ENCODE measurements at regions not wholly inside any gene's neighbourhood (a gene's known extent, or its start where the extent isn't known, plus 50 kb on each side); places are given as distances from the start of the nearest gene placed in this dataset.

DNA sequence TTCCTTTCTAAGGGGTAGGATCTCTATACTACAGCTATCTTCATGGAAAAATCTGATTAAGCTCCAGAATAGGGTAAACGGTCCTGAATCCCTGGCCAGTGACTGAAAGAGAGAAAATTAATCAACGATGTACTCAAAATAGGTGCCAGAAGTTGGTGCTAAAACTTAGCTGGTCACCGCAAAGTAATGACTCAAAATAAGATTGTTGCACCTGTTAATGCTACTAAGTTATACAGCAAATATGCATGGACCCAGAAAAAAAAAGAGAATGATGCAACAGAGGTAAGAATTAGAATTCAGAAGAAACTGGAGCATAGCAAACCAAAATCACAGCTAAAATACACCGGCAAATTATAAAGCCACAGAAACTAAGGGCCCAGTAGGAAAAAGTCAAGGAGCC, 239.7 kb upstream of the FAM241A start:
- no peak overlapping the region for H3K4me3 ChIP-seq (ENCODE audit: low read depth in 2 of 2, low read length in 2 of 2)
- no peaks in the 10 kb centered on the region for H3K9me3 ChIP-seq (ENCODE audit: control insufficient read depth, insufficient read depth, low read depth, low read length)
- CTCF ChIA-PET, result no interaction called here
- no peaks in the 10 kb centered on the region for H3K36me3 ChIP-seq (ENCODE audit: control insufficient read depth, insufficient read depth, low read length)
- DNase-seq (ENCODE audit: low read depth, low spot score) (no peak), ATAC-seq (no peak)
- H3K27ac ChIP-seq (ENCODE audit: low read length), result no peak overlapping the region
- intact Hi-C loops (cut with micrococcal nuclease; ENCODE audit: unreplicated experiment), result no loop called here
- in situ Hi-C loops (cut with HindIII; ENCODE audit: low pct_unique_long_range_greater_than_20kb, low sequenced_read_pairs), result no loop called here
- TF ChIP-seq TCF7L2 (IDR thresholded peaks at IDR 0.05; ENCODE audit: low read depth, low read length) (no peak), POLR2AphosphoS5 (IDR thresholded peaks at IDR 0.05; ENCODE audit: low read depth, low read length) (no peak), SIN3A (IDR thresholded peaks at IDR 0.05; ENCODE audit: borderline replicate concordance, insufficient read depth, low read depth, low read length) (no peak)
- TF ChIP-seq, protein P1, sequence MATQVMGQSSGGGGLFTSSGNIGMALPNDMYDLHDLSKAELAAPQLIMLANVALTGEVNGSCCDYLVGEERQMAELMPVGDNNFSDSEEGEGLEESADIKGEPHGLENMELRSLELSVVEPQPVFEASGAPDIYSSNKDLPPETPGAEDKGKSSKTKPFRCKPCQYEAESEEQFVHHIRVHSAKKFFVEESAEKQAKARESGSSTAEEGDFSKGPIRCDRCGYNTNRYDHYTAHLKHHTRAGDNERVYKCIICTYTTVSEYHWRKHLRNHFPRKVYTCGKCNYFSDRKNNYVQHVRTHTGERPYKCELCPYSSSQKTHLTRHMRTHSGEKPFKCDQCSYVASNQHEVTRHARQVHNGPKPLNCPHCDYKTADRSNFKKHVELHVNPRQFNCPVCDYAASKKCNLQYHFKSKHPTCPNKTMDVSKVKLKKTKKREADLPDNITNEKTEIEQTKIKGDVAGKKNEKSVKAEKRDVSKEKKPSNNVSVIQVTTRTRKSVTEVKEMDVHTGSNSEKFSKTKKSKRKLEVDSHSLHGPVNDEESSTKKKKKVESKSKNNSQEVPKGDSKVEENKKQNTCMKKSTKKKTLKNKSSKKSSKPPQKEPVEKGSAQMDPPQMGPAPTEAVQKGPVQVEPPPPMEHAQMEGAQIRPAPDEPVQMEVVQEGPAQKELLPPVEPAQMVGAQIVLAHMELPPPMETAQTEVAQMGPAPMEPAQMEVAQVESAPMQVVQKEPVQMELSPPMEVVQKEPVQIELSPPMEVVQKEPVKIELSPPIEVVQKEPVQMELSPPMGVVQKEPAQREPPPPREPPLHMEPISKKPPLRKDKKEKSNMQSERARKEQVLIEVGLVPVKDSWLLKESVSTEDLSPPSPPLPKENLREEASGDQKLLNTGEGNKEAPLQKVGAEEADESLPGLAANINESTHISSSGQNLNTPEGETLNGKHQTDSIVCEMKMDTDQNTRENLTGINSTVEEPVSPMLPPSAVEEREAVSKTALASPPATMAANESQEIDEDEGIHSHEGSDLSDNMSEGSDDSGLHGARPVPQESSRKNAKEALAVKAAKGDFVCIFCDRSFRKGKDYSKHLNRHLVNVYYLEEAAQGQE (IDR thresholded peaks at IDR 0.05; ENCODE audit: insufficient read depth in 1 of 2, low read depth in 2 of 2, low read length in 1 of 2), result no peak
- TF ChIP-seq, protein P2, sequence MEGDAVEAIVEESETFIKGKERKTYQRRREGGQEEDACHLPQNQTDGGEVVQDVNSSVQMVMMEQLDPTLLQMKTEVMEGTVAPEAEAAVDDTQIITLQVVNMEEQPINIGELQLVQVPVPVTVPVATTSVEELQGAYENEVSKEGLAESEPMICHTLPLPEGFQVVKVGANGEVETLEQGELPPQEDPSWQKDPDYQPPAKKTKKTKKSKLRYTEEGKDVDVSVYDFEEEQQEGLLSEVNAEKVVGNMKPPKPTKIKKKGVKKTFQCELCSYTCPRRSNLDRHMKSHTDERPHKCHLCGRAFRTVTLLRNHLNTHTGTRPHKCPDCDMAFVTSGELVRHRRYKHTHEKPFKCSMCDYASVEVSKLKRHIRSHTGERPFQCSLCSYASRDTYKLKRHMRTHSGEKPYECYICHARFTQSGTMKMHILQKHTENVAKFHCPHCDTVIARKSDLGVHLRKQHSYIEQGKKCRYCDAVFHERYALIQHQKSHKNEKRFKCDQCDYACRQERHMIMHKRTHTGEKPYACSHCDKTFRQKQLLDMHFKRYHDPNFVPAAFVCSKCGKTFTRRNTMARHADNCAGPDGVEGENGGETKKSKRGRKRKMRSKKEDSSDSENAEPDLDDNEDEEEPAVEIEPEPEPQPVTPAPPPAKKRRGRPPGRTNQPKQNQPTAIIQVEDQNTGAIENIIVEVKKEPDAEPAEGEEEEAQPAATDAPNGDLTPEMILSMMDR (IDR thresholded peaks at IDR 0.05), result no peak
- no peaks in the 10 kb centered on the region for H3K4me1 ChIP-seq (ENCODE audit: control insufficient read depth, insufficient read depth, low read length)
- BruUV-seq (replicated peaks), result no TSS peak
- H3K27me3 ChIP-seq (ENCODE audit: control insufficient read depth, insufficient read depth, low read length), result no peaks in the 10 kb centered on the region
- POLR2A ChIA-PET, result no interaction called here

DNA sequence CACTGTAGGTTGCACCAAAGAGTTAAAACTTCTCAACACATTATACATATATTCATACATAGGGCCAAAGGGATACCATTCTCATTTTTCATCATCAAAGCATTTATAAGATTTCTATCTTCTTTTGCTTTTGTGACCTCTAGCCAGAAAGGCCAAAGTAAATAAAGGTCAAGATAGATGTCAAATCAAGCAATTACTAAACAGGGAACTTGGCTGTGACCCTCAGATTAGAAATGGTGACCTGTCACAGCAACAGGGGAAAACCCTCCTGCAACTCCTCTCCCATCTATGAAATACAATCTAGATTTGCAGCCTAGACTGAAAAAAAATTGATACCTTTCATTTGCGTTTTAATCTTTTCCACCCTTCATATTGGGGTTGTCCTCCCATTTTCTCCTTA, 225.6 kb upstream of the FAM241A start:
- ChIA-PET POLR2A (no interaction called here), CTCF (no interaction called here)
- DNase-seq (ENCODE audit: low read depth, low spot score) (no peak), ATAC-seq (no peak)
- BruUV-seq (replicated peaks), result no TSS peak
- H3K4me1 ChIP-seq (ENCODE audit: control insufficient read depth, insufficient read depth, low read length), result no peaks in the 10 kb centered on the region
- no peaks in the 10 kb centered on the region for H3K36me3 ChIP-seq (ENCODE audit: control insufficient read depth, insufficient read depth, low read length)
- no peak overlapping the region for H3K4me3 ChIP-seq (ENCODE audit: low read depth in 2 of 2, low read length in 2 of 2)
- no peak overlapping the region for H3K27ac ChIP-seq (ENCODE audit: low read length)
- TF ChIP-seq, protein P1 (IDR thresholded peaks at IDR 0.05; ENCODE audit: insufficient read depth in 1 of 2, low read depth in 2 of 2, low read length in 1 of 2), result no peak
- TF ChIP-seq SIN3A (IDR thresholded peaks at IDR 0.05; ENCODE audit: borderline replicate concordance, insufficient read depth, low read depth, low read length), result no peak
- no peak for TF ChIP-seq TCF7L2 (IDR thresholded peaks at IDR 0.05; ENCODE audit: low read depth, low read length)
- TF ChIP-seq, protein P2 (IDR thresholded peaks at IDR 0.05), result no peak
- TF ChIP-seq POLR2AphosphoS5 (IDR thresholded peaks at IDR 0.05; ENCODE audit: low read depth, low read length), result no peak
- intact Hi-C loops (cut with micrococcal nuclease; ENCODE audit: unreplicated experiment) (no loop called here), in situ Hi-C loops (cut with HindIII; ENCODE audit: low pct_unique_long_range_greater_than_20kb, low sequenced_read_pairs) (no loop called here)
- no peaks in the 10 kb centered on the region for H3K9me3 ChIP-seq (ENCODE audit: control insufficient read depth, insufficient read depth, low read depth, low read length)
- H3K27me3 ChIP-seq (ENCODE audit: control insufficient read depth, insufficient read depth, low read length), result no peaks in the 10 kb centered on the region
